GM21381 (cell line): ENCODE measurements at regions not wholly inside any gene's neighbourhood (a gene's known extent, or its start where the extent isn't known, plus 50 kb on each side); places are given as distances from the start of the nearest gene placed in this dataset.
"Not testable (repeated sequence)": the region's sequence is repeated elsewhere in the genome, so short reads cannot be mapped to it uniquely, and the experiment has no call there.

ENCODE experiments used
- ATAC-seq: cut with Tn5 transposase; IDR thresholded peaks from one replicate; pipeline ENCODE4 v1.9.1; 2021; ENCODE audit warnings: mild to moderate bottlenecking, moderate library complexity; ENCODE audit not compliant: unreplicated experiment

- ATAC-seq: no peak
Measured at GRCh38 chr2:83224591-83225200, 1234.4 kb downstream of the SUCLG1 start.

DNA sequence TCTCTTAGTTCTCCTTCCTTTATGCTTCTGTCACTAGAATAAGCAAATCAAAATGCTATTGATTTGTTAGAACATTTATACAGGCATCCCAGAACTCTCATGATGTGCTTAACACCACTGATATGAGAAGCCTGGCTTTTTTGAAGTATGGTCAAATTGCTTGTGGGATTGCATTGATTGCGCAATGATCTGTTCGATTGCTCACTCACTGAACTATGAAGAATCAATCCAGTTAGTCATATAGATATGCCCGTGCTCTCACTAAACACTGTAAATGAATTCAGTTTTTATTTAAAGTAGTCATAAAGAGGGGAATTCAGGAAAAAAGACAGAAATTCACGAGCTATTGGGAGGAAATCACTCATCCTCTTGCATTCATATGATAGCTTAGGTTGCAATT, 1237.8 kb downstream of the SUCLG1 start:
- no peak for ATAC-seq

DNA sequence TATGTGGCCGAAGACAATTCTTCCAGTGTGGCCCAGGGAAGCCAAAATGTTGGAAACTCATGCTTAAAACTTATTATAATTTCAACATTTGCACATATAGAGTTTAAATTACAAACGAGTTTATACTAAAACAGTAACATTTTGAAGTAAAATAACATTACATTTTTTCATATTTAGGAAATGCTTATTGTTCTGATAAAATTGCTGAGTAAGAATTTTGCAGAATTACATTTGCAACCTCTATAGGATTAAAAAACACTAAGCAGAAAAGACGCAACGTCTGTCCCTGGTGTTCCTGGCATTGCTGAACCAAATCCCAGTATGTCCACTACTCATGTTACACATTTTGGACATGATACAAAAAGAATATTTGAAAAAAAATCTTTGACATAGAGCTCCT, 1241.2 kb downstream of the SUCLG1 start:
- no peak for ATAC-seq

GRCh38 chr2:83196225-83196624, 1262.9 kb downstream of the SUCLG1 start:
- ATAC-seq: no peak

GRCh38 chr2:83191316-83191715, 1267.8 kb downstream of the SUCLG1 start:
- no peak for ATAC-seq

DNA sequence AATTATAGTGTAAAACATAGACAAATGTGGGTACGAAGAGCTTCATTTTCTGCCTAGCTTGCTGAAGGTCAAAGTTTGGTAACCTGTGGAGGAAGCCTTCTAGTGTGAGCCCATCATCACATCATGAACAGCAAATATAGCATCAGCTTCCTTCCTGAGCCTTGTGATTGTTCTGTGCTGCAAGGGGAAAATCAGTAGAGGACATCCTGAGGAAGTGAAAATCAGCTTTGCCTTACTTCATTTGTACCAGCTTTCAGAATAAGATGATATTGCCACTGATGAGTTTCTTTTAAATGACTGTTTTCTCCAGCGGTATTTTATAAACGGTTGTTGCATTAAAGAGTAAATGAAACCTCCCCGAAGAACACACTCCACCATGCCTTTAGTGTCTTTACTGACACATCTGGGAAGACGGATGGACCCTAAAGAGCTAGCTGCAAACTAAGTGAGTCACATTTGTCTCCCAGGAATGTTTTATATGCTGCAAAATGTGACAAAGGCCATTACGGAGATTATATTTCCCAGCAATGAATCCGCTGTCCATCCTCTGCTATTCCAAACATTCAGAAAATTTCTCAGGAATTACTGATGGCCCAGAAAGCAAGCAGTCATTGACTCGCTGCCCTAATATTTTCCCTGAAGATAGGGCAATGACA, 1272.8 kb downstream of the SUCLG1 start:
- ATAC-seq: no peak

DNA sequence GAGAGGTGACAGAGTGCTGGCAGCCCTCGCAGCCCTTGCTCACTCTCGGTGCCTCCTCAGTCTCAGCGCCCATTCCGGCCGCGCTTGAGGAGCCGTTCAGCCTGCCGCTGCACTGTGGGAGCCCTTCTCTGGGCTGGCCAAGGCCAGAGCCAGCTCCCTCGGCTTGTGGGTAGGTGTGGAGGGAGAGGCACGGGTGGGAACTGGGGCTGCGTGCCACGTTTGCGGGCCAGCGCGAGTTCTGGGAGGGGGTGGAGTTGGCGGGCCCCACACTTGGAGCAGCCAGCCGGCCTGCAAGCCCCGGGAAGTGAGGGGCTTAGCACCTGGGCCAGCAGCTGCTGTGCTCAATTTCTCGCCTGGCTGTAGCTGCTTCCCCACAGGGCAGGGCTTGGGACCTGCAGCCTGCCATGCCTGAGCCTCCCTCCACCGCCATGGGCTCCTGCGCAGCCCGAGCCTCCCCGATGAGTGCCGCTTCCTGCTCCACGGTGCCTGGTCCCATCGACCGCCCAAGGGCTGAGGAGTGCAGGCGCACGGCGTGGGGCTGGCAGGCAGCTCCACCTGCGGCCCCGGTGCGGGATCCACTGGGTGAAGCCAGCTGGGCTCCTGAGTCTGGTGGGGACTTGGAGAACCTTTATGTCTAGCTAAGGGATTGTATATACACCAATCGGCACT, 1278.1 kb downstream of the SUCLG1 start:
- ATAC-seq: not testable (repeated sequence)

GRCh38 chr2:83176539-83176938, 1282.5 kb downstream of the SUCLG1 start:
- ATAC-seq: no peak

- no peak for ATAC-seq
Measured at GRCh38 chr2:83172841-83173240, 1286.2 kb downstream of the SUCLG1 start.

DNA sequence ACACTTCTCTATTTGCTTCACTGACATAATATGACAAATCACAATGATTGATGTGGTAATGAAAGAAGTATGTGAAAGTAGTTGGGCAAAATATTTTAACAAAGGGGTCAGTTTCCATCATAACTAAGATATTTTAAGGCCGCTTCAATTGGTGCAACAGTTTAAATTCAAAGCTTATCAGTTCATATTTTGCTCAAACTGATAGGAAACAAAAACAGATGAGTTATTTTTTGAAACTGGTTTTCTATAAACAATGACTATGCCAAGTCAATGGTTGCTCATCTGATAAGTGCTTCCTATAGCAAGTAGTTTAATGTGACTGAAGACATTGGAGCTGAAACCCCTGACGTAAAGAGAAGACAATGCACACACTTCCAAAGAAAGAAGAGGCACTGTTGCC, 1290.7 kb downstream of the SUCLG1 start:
- ATAC-seq: no peak

DNA sequence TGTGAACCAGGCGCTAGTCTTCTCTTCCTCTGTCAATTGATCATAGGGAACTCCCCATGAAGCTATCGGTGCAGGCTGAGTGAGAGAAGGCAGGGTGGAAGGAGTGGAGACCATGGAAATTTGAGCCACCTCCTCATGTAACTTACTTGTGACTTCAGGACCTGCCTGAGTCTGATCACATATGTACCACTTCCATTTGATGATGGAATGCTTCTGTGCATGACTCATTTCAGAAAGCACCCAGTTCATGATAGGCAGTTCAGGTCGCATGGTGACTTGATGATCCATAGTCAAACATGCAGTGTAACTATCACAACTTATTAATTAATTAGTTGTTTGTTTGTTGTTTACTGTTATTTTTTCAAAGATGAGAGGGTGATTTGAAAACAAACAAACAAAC, 1296.7 kb downstream of the SUCLG1 start:
- ATAC-seq: no peak

DNA sequence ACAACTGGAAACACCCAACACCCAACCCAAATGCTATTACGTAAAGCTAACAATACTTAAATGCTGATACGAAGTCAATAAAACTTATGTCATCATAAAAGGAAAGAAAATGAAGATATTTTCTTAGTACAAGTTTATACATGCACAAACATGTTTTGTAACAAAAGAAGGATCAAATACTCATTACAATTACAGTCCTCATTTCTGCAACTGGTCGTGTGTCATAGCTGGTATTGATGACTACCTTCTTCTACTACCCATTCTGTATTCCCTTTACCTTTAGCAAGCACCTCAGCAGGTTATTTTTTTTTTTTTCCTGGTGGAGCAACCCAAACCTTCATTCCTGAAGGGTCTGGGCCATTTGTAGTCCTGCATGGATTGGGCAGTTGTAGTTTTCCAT, 1298.5 kb downstream of the SUCLG1 start:
- ATAC-seq: no peak

DNA sequence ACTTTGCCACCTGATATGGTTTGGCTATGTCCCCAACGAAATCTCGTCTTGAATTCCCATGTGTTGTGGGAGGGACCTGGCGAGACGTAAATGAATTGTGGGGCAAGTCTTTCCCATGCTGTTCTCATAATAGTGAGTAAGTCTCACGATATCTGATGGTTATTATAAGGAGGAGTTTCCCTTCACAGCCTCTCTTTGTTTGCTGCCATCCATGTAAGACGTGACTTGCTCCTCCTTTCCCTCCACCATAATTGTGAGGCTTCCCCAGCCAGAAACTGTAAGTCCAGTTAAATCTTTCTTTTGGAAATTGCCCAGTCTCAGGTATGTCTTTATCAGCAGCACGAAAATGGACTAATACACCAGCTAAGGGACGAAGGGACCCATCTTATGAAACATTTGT, 1303.3 kb downstream of the SUCLG1 start:
- ATAC-seq: no peak

DNA sequence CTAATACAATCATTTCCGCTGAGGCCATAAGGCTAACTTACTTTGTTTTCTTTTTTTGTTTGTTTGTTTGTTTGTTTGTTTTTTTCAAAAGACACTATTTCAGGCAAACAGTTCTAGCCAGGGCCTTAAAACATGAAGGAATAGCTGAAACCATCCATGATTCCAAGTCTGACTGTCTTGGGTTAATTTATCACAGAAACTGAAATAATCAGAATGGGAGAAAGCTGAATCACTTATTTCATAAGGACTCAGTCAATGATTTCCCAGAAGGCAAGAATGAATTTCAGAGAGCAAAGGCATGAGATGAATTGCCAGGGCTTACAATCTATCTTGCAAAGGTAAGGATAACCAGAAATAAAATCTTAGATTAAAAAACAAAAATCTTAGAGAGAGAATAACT, 1315.1 kb downstream of the SUCLG1 start:
- no peak for ATAC-seq

- ATAC-seq: no peak
Measured at GRCh38 chr2:83142934-83143333, 1316.1 kb downstream of the SUCLG1 start.

DNA sequence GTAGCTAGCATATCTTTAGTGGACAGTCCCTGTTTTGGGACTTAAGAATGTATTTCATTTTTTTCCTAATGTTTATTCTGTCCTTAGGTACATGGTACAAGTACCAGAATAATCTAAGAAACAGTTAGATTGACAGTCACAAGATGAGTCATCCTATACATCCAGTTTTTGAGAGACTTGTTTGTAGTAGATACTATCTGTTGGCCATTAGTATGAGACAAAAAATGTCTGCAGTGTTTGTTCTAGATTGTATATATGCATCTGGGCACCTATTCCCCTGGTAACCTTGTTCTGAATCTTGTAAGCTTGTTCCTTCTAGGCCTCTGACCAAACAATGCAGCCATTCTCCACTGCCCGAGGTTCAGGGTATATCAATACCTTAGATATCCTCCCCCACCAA, 1343.5 kb downstream of the SUCLG1 start:
- no peak for ATAC-seq

GRCh38 chr2:83115155-83115554, 1343.9 kb downstream of the SUCLG1 start:
- no peak for ATAC-seq

GRCh38 chr2:83113953-83114352, 1345.1 kb downstream of the SUCLG1 start:
- ATAC-seq: no peak

- ATAC-seq: no peak
Measured at GRCh38 chr2:83112858-83113257, 1346.2 kb downstream of the SUCLG1 start.

- ATAC-seq: no peak
Measured at GRCh38 chr2:83109284-83109683, 1349.8 kb downstream of the SUCLG1 start.

DNA sequence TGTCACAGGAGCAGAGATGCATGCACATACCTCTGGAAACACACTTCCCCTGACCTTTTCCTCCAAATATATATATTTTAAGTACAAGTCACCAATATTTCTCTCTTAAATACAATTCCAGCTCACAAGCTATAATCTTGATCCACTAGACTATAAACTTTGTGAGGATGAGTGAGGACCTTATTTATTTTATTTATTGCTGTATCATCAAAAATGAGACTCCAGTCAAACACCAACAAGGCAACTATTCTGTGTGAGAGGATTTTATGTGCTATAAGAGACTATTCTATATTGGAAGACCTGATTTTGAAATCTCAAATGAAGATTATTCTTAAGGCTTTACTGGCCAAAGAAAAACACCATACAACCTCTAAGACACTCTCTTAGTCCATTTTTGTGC, 1352.2 kb downstream of the SUCLG1 start:
- no peak for ATAC-seq

- ATAC-seq: no peak
Measured at GRCh38 chr2:83104202-83104601, 1354.9 kb downstream of the SUCLG1 start.
